A549 (cell line): ENCODE measurements at regions not wholly inside any gene's neighbourhood (a gene's known extent, or its start where the extent isn't known, plus 50 kb on each side); places are given as distances from the start of the nearest gene placed in this dataset.

Source experiments
- ATAC-seq, 2 experiments: fragments of 200-7000 bp in 1 of 2; fragments of >200 bp in 1 of 2; cut with Nextera tagmentation in 1 of 2; cut with Tn5 transposase in 1 of 2; 3 replicates each; pipeline versions ENCODE4 v1.8.0 to v1.9.1; 2018 to 2020; ENCODE audit warnings: mild to moderate bottlenecking in 1 of 2, moderate library complexity in 1 of 2
- CTCF ChIA-PET: fragments of 300-600 bp; sonication (Branson Sonifier 250); formaldehyde crosslinking; extraction: SDS; loops from one replicate; lab custom pipeline; 2021; ENCODE audit warnings: antibody characterized with exemption, inconsistent platforms; lab: Yijun Ruan, JAX
- POLR2A ChIA-PET: fragments of 350-600 bp; formaldehyde crosslinking; extraction: SDS; loops from one replicate; lab custom pipeline; 2021; ENCODE audit warnings: antibody characterized with exemption, inconsistent platforms; lab: Yijun Ruan, JAX
- DNase-seq, 2 experiments: peaks; one replicate each; pipeline versions ENCODE4 v3.0.0 to v3.0.0-alpha.2; 2011 to 2016; ENCODE audit warnings: low read depth in 1 of 2, low spot score in 1 of 2
- FAIRE-seq: peaks from 2 replicates; lab custom pipeline; 2011; peaks lifted over from hg19 to GRCh38; lab: Jason Lieb, UNC
- H3K27ac ChIP-seq, 2 experiments: fragments of >200 bp; sonication (Bioruptor Twin); formaldehyde crosslinking; 3 replicates each; pipeline ENCODE4 v1.5.1; 2016 to 2017
- H3K4me1 ChIP-seq: fragments of >200 bp; sonication (Bioruptor Twin); formaldehyde crosslinking; 3 replicates; pipeline ENCODE4 v1.6.1; 2016
- H3K4me2 ChIP-seq: fragments of >200 bp; sonication (Bioruptor Twin); formaldehyde crosslinking; 3 replicates; pipeline ENCODE4 v1.6.1; 2016
- H3K4me3 ChIP-seq: fragments of >200 bp; sonication (Bioruptor Twin); formaldehyde crosslinking; 3 replicates; pipeline ENCODE4 v1.5.1; 2016
- H3K9me3 ChIP-seq: fragments of >200 bp; sonication (Bioruptor Twin); formaldehyde crosslinking; 3 replicates; pipeline ENCODE4 v1.6.1; 2016
- BHLHE40 ChIP-seq: IDR thresholded peaks from 2 replicates; pipeline ENCODE4 v1.6.1; 2012; ENCODE audit warnings: low read depth, low read length, inconsistent platforms
- CBX2 ChIP-seq: fragments of 200-600 bp; sonication (generic); IDR thresholded peaks from 2 replicates; pipeline ENCODE4 v1.6.1; 2016; ENCODE audit warnings: low read depth, mild to moderate bottlenecking, borderline replicate concordance
- CHD2 ChIP-seq: fragments of 150-350 bp; IDR thresholded peaks from 2 replicates; pipeline ENCODE4 v1.6.1; 2014; ENCODE audit warnings: low read length; ENCODE audit not compliant: partially characterized antibody
- CHD4 ChIP-seq: fragments of 200-600 bp; sonication (generic); IDR thresholded peaks from 2 replicates; pipeline ENCODE4 v1.6.1; 2016; ENCODE audit warnings: antibody characterized with exemption, mild to moderate bottlenecking, borderline replicate concordance
- E2F6 ChIP-seq: IDR thresholded peaks from 2 replicates; pipeline ENCODE4 v1.6.1; 2012; ENCODE audit warnings: low read depth, borderline replicate concordance
- EHF ChIP-seq: fragments of 250-450 bp; sonication (Bioruptor Pico); IDR thresholded peaks from 2 replicates; pipeline ENCODE4 v1.5.0; 2020; ENCODE audit warnings: mild to moderate bottlenecking
- EHMT2 ChIP-seq: fragments of 200-600 bp; sonication (generic); IDR thresholded peaks from 2 replicates; pipeline ENCODE4 v1.6.1; 2016; ENCODE audit warnings: antibody characterized with exemption, low read depth, mild to moderate bottlenecking, moderate library complexity
- ELK1 ChIP-seq: fragments of 150-350 bp; IDR thresholded peaks from 2 replicates; pipeline ENCODE4 v1.6.1; 2014; ENCODE audit warnings: low read depth, mild to moderate bottlenecking, low read length
- ESRRA ChIP-seq: fragments of 150-350 bp; IDR thresholded peaks from 2 replicates; pipeline ENCODE4 v1.6.1; 2014; ENCODE audit warnings: mild to moderate bottlenecking, low read length, borderline replicate concordance
- FOSL2 ChIP-seq, 2 experiments: fragments of 450-650 bp in 1 of 2; fragments of >200 bp in 1 of 2; sonication (Bioruptor Twin) in 1 of 2; formaldehyde crosslinking; IDR thresholded peaks; 2 replicates each; pipeline versions ENCODE4 v1.5.0 to v1.6.1; 2016 to 2020; ENCODE audit warnings: mild to moderate bottlenecking in 1 of 2, moderate library complexity in 1 of 2
- GATA3 ChIP-seq: IDR thresholded peaks from 2 replicates; pipeline ENCODE4 v1.6.1; 2012; ENCODE audit warnings: borderline replicate concordance
- HEYL ChIP-seq: fragments of 250-450 bp; sonication (Bioruptor Pico); IDR thresholded peaks from 2 replicates; pipeline ENCODE4 v1.8.0; 2021; ENCODE audit warnings: mild to moderate bottlenecking, moderate library complexity
- KDM1A ChIP-seq: fragments of 200-600 bp; sonication (generic); IDR thresholded peaks from 2 replicates; pipeline ENCODE4 v1.6.1; 2016; ENCODE audit warnings: low read depth, mild to moderate bottlenecking
- MYC ChIP-seq: IDR thresholded peaks from 2 replicates; pipeline ENCODE4 v1.6.1; 2012; ENCODE audit warnings: mild to moderate bottlenecking, inconsistent platforms, low read length, improper control_type of control experiment, borderline replicate concordance
- PHF8 ChIP-seq: fragments of 200-600 bp; sonication (generic); IDR thresholded peaks from 2 replicates; pipeline ENCODE4 v1.6.1; 2016; ENCODE audit warnings: low read depth, mild to moderate bottlenecking, antibody characterized with exemption, moderate library complexity, borderline replicate concordance
- SMC3 ChIP-seq: fragments of >200 bp; sonication (Bioruptor Twin); formaldehyde crosslinking; IDR thresholded peaks from 3 replicates; pipeline ENCODE4 v1.6.1; 2018; ENCODE audit warnings: inconsistent platforms
- TP53 ChIP-seq: fragments of 250-450 bp; sonication (Bioruptor Pico); IDR thresholded peaks from 2 replicates; pipeline ENCODE4 v1.5.0; 2021; ENCODE audit warnings: mild to moderate bottlenecking, moderate library complexity
- ZNF302 ChIP-seq: fragments of 250-450 bp; sonication (Bioruptor Pico); IDR thresholded peaks from 2 replicates; pipeline ENCODE4 v1.9.0; 2021; ENCODE audit warnings: inconsistent platforms, mild to moderate bottlenecking, moderate library complexity
- ZSCAN20 ChIP-seq: fragments of 250-450 bp; sonication (Bioruptor Pico); IDR thresholded peaks from 2 replicates; pipeline ENCODE4 v1.8.0; 2022; ENCODE audit warnings: mild to moderate bottlenecking, moderate library complexity
- WGBS: methylation state at CpG from one replicate; pipeline ENCODE4 v1.1.6; 2017; ENCODE audit errors: missing lambda C conversion rate; 5-methylcytosine and 5-hydroxymethylcytosine counted together

GRCh38 chr5:12647613-12648012 is 743.4 kb upstream of the CTNND2 start:
- FAIRE-seq = no peak
- TF ChIP-seq ZNF302 (no peak), CHD2 (no peak), EHMT2 (no peak), HEYL (CRISPR knock-in tag) (no peak), FOSL2 (IDR thresholded peaks at IDR 0.05) (no peak), FOSL2 (CRISPR knock-in tag; IDR thresholded peaks at IDR 0.05) (no peak)
- Histone ChIP-seq H3K9me3 (no peaks in the 10 kb centered on the region), H3K4me3 (no peak overlapping the region), H3K27ac (no peak overlapping the region), H3K4me2 (no peak overlapping the region), H3K4me1 (no peaks in the 10 kb centered on the region)
- POLR2A ChIA-PET = no interaction called here
- CTCF ChIA-PET = no interaction called here
- no peak for DNase-seq
- ATAC-seq = no peak
- WGBS = 27% methylated on average over 4 of the region's 4 CpGs

GRCh38 chr5:12645582-12645981 is 741.3 kb upstream of the CTNND2 start:
- H3K9me3 ChIP-seq = no peaks in the 10 kb centered on the region
- no peak overlapping the region for H3K4me3 ChIP-seq
- TF ChIP-seq EHMT2 (no peak), CHD4 (no peak), CHD2 (no peak), FOSL2 (IDR thresholded peaks at IDR 0.05) (no peak), FOSL2 (CRISPR knock-in tag; IDR thresholded peaks at IDR 0.05) (no peak), EHF (CRISPR knock-in tag) (no peak), TP53 (CRISPR knock-in tag) (no peak), E2F6 (no peak), MYC (no peak), PHF8 (no peak), CBX2 (no peak), ZSCAN20 (CRISPR knock-in tag) (no peak), ESRRA (no peak), ELK1 (no peak)
- POLR2A ChIA-PET = no interaction called here
- H3K4me2 ChIP-seq = no peak overlapping the region
- FAIRE-seq = no peak
- CTCF ChIA-PET = no interaction called here
- no peaks in the 10 kb centered on the region for H3K4me1 ChIP-seq
- no peak overlapping the region for H3K27ac ChIP-seq
- ATAC-seq = no peak
- DNase-seq = no peak

GRCh38 chr5:12636209-12636608 is 732.0 kb upstream of the CTNND2 start:
- FAIRE-seq = no peak

GRCh38 chr5:12626556-12626955 is 722.3 kb upstream of the CTNND2 start:
- H3K4me2 ChIP-seq = no peak overlapping the region
- DNase-seq = no peak
- no peak for TF ChIP-seq BHLHE40
- ATAC-seq = no peak
- CTCF ChIA-PET = no interaction called here
- POLR2A ChIA-PET = no interaction called here
- no peak for FAIRE-seq
- H3K9me3 ChIP-seq = no peaks in the 10 kb centered on the region
- no peaks in the 10 kb centered on the region for H3K4me1 ChIP-seq
- WGBS = 35% methylated on average over 5 of the region's 5 CpGs
- no peak overlapping the region for H3K4me3 ChIP-seq
- H3K27ac ChIP-seq = no peak overlapping the region

More at GRCh38 chr5:12636209-12636608, 732.0 kb upstream of the CTNND2 start:
- no peak overlapping the region for H3K4me2 ChIP-seq
- no peaks in the 10 kb centered on the region for H3K4me1 ChIP-seq
- DNase-seq = no peak
- no peaks in the 10 kb centered on the region for H3K9me3 ChIP-seq
- no peak for ATAC-seq
- ChIA-PET CTCF (no interaction called here), POLR2A (no interaction called here)
- no peak overlapping the region for H3K27ac ChIP-seq
- 5% methylated on average over 5 of the region's 5 CpGs for WGBS
- TF ChIP-seq EHMT2 (no peak), KDM1A (no peak), SMC3 (no peak), ZSCAN20 (CRISPR knock-in tag) (no peak), GATA3 (no peak), CBX2 (no peak), EHF (CRISPR knock-in tag) (no peak)
- no peak overlapping the region for H3K4me3 ChIP-seq
